Ectodermal cell (in vitro differentiated cells): ENCODE measurements at regions not wholly inside any gene's neighbourhood (a gene's known extent, or its start where the extent isn't known, plus 50 kb on each side); places are given as distances from the start of the nearest gene placed in this dataset.
A peak's percentile ranks its signal among the peaks of the same experiment; 100 is the strongest.
"Not testable (repeated sequence)": the region's sequence is repeated elsewhere in the genome, so short reads cannot be mapped to it uniquely, and the experiment has no call there.

Experiments
- H3K27ac ChIP-seq: 2 replicates; pipeline ENCODE4 v1.7.0; 2013; ENCODE audit warnings: mild to moderate bottlenecking, low read depth, low read length; ENCODE audit not compliant: insufficient read depth, poor library complexity, severe bottlenecking
- H3K27me3 ChIP-seq: 2 replicates; pipeline ENCODE4 v1.7.0; 2013; ENCODE audit warnings: mild to moderate bottlenecking, low read length; ENCODE audit not compliant: insufficient read depth, control insufficient read depth, poor library complexity, severe bottlenecking
- H3K36me3 ChIP-seq: one replicate; pipeline ENCODE4 v1.7.0; 2013; ENCODE audit warnings: low read length; ENCODE audit not compliant: control insufficient read depth, insufficient read depth
- H3K4me1 ChIP-seq: one replicate; pipeline ENCODE4 v1.7.0; 2013; ENCODE audit warnings: low read length; ENCODE audit not compliant: control insufficient read depth, insufficient read depth
- H3K4me3 ChIP-seq: 2 replicates; pipeline ENCODE4 v1.7.0; 2013; ENCODE audit warnings: low read depth, low read length, control low read depth; ENCODE audit not compliant: insufficient read depth
- H3K9me3 ChIP-seq: 2 replicates; pipeline ENCODE4 v1.7.0; 2013; ENCODE audit warnings: mild to moderate bottlenecking, low read length, moderate library complexity; ENCODE audit not compliant: control insufficient read depth
- WGBS, 2 experiments: methylation state at CpG; one replicate each; pipeline ENCODE4 v1.1.7; 2013; ENCODE audit warnings: missing lambda C conversion rate in 2 of 2; 5-methylcytosine and 5-hydroxymethylcytosine counted together

DNA sequence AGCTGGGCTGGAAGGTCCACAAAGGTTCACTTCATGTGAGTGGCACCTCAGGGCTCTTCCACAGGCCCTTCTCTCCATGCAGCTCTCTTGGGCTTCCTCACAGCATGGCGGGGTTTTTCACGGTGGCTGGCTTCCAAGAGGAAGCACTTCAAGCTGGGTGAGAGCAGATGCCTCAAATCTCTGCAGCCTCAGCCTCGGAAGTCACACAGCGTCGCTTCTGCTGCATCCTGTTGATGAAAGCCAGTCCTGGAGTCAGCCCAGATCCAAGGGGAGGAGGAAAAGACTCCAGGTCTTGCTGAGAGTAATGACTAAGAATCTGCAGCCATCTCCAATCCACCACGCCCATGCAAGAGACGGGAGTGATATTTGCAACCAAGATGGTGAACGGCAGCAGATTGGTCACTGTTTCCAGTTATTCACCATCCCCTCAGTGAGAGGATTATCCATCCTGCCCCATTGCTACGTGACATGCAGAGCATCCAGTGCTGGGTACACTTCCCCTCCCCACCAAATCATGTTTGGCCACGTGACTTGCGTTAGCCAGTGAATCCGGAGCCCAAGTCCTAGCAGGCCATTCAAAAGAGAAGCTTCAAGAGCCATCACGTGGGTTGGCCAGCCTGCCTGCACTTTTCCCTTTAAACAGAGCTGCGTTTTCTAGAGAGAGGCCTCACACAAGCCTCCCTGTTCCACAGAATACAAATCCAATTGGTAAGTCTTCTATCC lies 173.9 kb downstream of the C9orf50 start:
- H3K4me3 ChIP-seq, result no peak overlapping the region
- 83 to 84% methylated on average over 14 of the region's 14 CpGs for WGBS, 2 experiments

DNA sequence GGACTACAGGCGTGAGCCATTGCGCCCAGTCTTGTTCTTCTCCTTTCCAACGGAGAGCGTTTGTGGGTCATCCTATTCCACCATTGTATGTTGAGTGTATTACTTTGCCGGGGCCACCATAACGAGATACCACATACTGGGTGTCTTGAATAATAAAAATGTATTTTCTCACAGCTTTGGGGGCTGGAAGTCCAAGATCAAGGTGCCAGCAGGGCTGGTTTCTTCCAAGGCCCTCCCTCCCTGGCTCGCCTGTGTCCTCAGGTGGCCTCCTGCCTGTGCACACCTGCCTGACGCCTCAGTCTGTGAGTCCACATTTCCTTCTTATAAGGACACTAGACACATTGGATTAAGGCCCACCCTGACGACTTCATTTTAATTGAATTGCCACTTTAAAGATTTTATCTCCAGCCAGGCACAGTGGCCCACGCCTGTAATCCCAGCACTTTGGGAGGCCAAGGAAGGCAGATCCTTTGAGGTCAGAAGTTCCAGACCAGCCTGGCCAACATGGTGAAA lies 175.1 kb downstream of the C9orf50 start:
- WGBS, 2 experiments, result 89 to 93% methylated on average over 10 of the region's 10 CpGs
- Histone ChIP-seq H3K27ac (no peak overlapping the region), H3K27me3 (peaks cover 6% of the 10 kb centered on the region), H3K36me3 (no peaks in the 10 kb centered on the region), H3K4me3 (no peak overlapping the region), H3K9me3 (no peaks in the 10 kb centered on the region), H3K4me1 (peaks cover 11% of the 10 kb centered on the region)

More for the DNA sequence above, 173.9 kb downstream of the C9orf50 start:
- Histone ChIP-seq H3K36me3 (no peaks in the 10 kb centered on the region), H3K4me1 (peaks cover 22% of the 10 kb centered on the region), H3K9me3 (no peaks in the 10 kb centered on the region), H3K27ac (no peak overlapping the region), H3K27me3 (peaks cover 6% of the 10 kb centered on the region)

DNA sequence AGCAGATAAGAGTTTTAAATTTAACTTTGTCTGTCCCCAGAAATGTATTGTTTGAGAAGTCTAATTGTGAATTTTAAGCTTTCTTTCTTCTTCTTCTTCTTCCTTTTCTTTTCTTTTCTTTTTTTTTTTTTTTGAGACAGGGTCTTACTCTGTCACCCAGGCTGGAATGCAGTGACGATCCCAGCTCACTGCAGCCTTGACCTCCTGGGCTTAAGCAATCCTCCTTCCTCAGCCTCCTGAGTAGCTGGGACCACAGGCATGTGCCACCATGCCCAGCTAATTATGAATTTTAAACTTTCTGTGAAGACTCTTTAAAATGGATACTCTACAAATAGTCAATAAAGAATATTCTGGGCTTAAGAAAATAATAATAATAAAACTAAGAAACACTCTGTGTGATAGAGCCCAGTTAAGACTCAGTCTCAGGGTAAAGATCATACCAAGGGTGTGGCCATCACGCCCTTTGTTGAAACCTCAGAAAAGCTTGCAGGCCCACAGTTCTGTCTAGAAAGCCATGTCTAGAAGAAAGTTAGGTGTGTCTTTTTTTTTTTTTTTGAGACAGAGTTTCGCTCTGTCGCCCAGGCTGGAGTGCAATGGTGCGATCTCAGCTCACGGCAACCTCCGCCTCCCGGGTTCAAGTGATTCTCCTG lies 177.3 kb downstream of the C9orf50 start:
- not testable (repeated sequence) for H3K36me3 ChIP-seq, H3K4me1 ChIP-seq, H3K9me3 ChIP-seq, H3K27ac ChIP-seq, H3K4me3 ChIP-seq
- WGBS, 2 experiments, result 95 to 97% methylated on average over 6 to 8 of the region's 8 CpGs
- H3K27me3 ChIP-seq, result peaks cover 15% of the 10 kb centered on the region

GRCh38 chr9:129442803-129443511 lies 177.9 kb downstream of the C9orf50 start:
- Histone ChIP-seq H3K36me3 (no peaks in the 10 kb centered on the region), H3K27me3 (peaks cover 22% of the 10 kb centered on the region), H3K27ac (no peak overlapping the region), H3K4me1 (peaks cover 13% of the 10 kb centered on the region), H3K4me3 (no peak overlapping the region), H3K9me3 (no peaks in the 10 kb centered on the region)
- WGBS, 2 experiments, result 74 to 77% methylated on average over 13 of the region's 13 CpGs

GRCh38 chr9:129441852-129442251 lies 179.0 kb downstream of the C9orf50 start:
- no peaks in the 10 kb centered on the region for H3K36me3 ChIP-seq
- H3K27ac ChIP-seq, result no peak overlapping the region
- peaks cover 18% of the 10 kb centered on the region for H3K4me1 ChIP-seq
- H3K4me3 ChIP-seq, result no peak overlapping the region
- H3K27me3 ChIP-seq, result peaks cover 33% of the 10 kb centered on the region
- WGBS, 2 experiments, result 89 to 91% methylated on average over 7 of the region's 7 CpGs
- H3K9me3 ChIP-seq, result no peaks in the 10 kb centered on the region

DNA sequence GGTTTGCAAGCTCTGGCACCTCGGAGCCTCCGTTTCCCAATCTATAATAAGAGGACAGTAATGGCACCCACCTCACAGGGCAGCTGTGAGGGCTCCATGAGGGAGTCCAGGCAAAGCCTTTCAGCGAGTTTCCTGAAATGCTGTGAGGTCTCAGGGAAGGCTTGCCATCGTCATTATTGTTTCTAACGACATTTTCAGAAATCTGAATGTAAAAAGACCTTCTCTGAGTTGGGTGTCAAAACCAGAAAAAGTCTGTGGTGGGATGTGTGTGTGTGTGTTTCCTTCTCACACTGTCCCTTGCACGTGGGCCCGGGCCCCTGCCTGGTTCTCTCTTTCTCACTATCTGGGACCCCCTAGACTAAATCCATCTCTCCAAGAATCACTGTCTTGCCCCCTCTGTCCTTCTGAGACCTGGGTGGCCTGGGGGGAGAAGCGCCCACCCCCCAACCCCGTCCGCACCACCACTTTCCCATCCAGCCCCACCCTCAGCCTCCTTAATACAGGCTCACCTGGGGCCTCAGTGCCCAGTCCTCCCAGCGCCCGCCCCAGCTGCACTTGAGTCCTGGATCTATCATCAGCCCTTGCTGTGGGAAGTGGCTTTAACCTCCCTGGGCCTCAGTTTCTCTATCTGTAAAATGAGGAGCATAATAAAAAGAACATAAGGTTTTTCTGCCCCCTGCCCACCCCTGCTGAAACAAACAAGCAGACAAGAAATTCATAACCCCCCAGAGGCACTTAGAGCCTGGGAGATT lies 180.3 kb downstream of the C9orf50 start:
- Histone ChIP-seq H3K4me1 (peaks cover 16% of the 10 kb centered on the region), H3K4me3 (no peak overlapping the region), H3K27me3 (peaks cover 44% of the 10 kb centered on the region), H3K27ac (no peak overlapping the region), H3K36me3 (no peaks in the 10 kb centered on the region), H3K9me3 (no peaks in the 10 kb centered on the region)
- WGBS, 2 experiments, result 77 to 79% methylated on average over 12 of the region's 12 CpGs

DNA sequence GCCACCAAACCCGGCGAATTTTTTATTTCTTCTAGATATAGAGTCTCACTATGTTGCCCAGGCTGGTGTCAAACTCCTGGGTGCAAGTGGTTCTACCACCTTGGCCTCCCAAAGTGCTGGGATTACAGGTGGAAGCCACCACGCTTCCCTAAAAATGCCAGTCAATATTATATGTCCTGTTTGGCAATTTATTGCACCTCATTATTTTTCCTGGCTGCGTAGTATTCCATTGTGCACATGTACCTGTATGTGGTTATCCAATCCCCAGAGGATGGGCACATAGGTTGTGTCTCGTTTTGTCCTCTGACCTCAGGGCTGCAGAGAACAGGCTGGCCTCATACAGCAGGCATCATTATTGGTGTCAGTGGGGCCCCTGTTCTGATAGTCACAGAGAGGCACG lies 181.7 kb downstream of the C9orf50 start:
- Histone ChIP-seq H3K4me3 (no peak overlapping the region), H3K4me1 (peaks cover 16% of the 10 kb centered on the region), H3K36me3 (no peaks in the 10 kb centered on the region), H3K27me3 (peaks cover 44% of the 10 kb centered on the region), H3K9me3 (no peaks in the 10 kb centered on the region), H3K27ac (no peak overlapping the region)
- 78 to 83% methylated on average over 6 of the region's 6 CpGs for WGBS, 2 experiments

GRCh38 chr9:129437626-129438323 lies 183.1 kb downstream of the C9orf50 start:
- Histone ChIP-seq H3K36me3 (no peaks in the 10 kb centered on the region), H3K27ac (no peak overlapping the region), H3K27me3 (peaks cover 40% of the 10 kb centered on the region), H3K4me1 (peaks cover 15% of the 10 kb centered on the region), H3K9me3 (no peaks in the 10 kb centered on the region), H3K4me3 (peak overlapping the region; percentile 36)
- 12 to 14% methylated on average over 25 of the region's 25 CpGs for WGBS, 2 experiments

DNA sequence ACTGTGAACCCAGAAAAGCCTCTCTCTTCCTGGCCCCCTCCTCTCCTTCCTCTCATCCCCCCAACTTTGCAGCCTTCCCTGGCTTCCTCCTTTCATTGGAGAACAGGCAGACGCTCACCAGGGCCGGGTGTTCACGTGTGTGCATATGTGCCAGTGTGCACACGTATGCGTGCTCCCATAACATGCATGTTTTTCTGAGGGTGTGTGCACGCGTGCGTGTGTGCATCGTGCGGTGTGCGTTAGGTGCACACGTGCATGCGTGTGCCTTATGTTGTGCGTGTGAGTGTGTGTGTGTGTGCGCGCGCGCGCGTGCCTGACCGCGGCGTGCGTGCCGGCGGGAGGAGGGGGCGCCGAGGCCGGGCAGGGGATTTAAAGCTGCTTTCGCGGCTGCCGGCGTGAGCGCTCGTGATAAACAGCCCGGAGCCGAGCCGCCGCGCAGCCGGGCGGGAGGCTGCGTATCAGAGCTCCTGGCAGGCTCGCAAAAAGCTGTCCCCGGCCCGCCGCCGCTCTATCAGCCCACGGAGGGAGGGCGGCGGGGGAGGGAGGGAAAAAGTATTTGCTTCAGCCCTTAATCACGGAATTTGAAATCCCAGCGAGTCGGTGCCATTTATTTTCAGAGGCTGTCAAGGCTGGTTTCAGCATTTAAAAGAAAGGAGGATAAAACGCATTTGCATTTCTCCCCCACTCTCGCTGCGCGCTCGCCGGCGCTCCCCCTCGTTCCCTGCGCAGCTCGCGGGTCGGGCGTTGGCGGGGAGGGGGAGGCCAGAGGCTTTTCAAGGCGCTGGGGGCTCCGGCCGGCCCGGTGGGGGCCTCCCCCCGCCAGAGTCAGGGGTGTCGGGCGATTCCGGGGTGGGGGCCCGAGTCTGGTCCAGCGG lies 183.9 kb downstream of the C9orf50 start:
- peaks cover 20% of the 10 kb centered on the region for H3K4me1 ChIP-seq
- peaks cover 38% of the 10 kb centered on the region for H3K27me3 ChIP-seq
- no peaks in the 10 kb centered on the region for H3K36me3 ChIP-seq
- H3K27ac ChIP-seq, result no peak overlapping the region
- H3K4me3 ChIP-seq, result peak overlapping the region; percentile 36
- no peaks in the 10 kb centered on the region for H3K9me3 ChIP-seq
- 3 to 6% methylated on average over 78 of the region's 78 CpGs for WGBS, 2 experiments
